Activated CD8-positive, alpha-beta memory T cell treated with anti-CD3 and anti-CD28 coated beads for 24 hours (primary cell): ENCODE measurements at regions not wholly inside any gene's neighbourhood (a gene's known extent, or its start where the extent isn't known, plus 50 kb on each side); places are given as distances from the start of the nearest gene placed in this dataset.
"Not testable (repeated sequence)": the region's sequence is repeated elsewhere in the genome, so short reads cannot be mapped to it uniquely, and the experiment has no call there.

ENCODE experiments used
- DNase-seq: peaks from one replicate; pipeline ENCODE4 v3.0.0-alpha.2; 2020

- DNase-seq = no peak
Observed at GRCh38 chr10:3879073-3879472, 94.1 kb upstream of the KLF6 start.

GRCh38 chr10:3877211-3878000 lies 92.4 kb upstream of the KLF6 start:
- DNase-seq = no peak

DNA sequence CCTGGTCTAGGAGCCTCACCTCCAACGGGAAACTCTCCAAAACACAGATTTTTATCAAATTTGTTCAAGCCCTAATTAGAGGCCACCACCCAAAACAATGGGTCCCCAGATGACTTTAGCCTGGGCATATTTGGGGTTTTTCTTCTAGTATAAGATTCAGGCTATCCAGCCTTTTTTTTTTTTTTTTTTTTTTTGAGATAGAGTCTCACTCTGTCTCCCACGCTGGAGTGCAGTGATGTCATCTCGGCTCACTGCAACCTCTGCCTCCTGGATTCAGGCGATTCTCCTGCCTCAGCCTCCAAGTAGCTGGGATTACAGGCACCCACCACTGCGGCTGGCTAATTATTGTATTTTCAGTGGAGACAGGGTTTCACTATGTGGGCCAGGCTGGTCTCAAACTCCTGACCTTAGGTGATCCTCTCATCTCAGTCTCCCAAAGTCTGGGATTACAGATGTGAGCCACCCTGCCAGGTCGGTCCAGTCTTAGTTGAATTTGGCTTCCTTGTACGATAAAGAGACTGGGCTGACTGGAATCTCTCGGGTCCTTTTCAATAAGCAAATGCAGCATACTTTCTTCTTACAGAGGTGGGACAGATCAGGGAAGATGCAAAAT lies 91.4 kb upstream of the KLF6 start:
- DNase-seq = no peak

DNA sequence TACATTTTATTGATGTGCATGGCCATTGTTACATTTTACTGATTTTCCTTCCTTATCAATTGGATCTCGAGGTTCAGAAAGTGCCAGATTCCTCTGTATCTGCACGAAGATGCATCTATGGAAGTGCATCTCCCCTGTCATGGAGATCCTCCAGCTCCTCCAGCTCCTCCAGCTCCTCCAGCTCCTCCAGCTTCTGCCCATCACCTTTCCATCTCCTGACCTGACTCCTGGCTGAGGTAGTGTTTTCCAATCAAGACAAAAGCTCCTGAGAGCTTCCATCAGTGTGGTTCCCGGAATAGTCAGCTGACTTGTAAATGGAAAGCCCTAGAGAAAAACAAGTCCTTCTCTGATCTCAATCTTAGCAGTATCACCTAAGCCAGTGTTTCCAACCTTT lies 90.8 kb upstream of the KLF6 start:
- DNase-seq = no peak

GRCh38 chr10:3874990-3875841 lies 90.2 kb upstream of the KLF6 start:
- no peak for DNase-seq

GRCh38 chr10:3874610-3874989 lies 89.6 kb upstream of the KLF6 start:
- not testable (repeated sequence) for DNase-seq

DNA sequence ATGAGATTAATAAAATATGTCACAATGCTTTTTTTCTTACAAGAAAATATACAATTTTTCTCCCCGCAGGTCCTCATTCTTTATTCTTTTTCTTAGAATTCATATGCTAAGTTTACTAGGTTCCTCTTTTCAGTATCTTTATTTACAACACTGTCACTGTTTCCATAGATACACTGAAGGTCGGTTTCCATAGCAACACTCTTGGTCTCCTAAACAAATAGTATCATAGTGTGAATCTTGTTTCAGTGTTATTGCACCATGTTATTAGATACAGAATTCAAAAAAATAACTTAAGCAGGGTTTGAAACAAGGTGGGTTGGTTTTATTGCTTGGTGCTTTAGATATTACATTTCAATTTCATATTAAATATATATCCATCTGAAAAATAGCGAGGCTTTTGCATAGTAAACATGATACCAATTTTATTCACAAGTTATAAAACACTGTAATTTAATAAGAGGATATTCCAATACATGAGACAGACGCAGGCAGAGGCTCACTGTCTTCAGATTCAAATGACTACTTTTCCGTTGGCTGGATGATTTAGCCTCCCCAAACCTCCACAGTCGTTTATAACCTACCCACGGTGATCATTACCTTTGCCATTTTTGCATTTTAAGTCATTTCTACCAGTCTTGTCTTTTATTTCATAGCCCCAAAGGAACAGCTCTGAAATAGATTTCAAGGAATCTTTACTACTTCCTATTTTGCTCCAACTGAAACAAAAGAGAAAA lies 88.9 kb upstream of the KLF6 start:
- no peak for DNase-seq

DNA sequence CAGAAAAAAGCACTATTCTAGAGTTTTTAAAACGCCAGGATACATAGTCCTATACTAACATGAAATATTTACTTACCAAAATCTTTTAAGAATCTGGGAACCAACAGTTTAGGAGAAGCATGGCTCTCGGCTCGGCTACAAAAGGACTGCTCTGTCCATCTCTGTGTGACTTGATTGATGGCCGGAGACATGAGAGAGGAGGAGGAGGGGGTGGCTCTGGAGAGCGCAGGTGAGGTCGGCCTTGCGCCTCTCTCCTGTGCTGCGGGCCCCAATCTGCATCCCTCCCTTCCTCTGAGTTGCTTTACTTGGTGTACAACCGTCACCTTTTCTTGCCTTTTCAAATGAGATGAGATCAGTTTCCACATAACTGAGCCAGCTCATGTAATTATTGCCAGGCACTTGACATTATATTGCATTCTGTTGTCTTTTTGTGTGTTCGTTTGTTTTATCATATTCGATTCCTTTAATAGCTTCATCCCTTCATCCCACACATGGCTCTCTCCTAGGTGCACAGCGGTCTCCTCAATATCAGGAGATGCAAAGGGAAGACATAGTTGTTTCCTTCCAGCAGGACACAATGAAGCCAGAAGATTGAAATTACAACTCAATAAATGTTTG lies 87.8 kb upstream of the KLF6 start:
- no peak for DNase-seq

DNA sequence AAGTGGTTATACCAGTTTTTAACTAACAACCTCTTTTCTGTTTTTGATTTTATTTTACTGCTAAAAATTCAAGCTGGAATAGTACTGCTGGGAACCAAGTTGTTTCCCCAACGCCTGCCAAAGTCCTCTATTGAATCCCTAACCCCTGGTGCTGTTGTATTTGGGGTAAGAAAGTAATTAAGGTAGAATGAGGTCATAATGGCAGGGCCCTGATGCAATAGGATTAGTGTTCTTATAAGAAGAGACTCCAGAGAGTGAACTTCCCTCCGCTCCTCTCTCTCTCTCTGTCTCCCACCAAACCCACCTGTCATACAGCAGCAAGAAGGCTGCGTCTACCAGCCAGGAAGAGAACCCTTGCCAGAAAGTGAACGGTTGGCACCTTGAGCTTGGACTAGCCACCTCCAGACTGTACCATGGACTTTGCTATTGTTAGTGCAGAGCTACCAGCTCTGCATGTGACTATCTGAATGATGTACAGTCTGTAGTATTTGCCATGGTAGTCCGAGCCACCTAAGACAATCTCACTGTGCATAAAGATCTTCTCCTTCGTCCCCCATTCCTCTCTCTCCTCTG lies 86.5 kb upstream of the KLF6 start:
- DNase-seq = no peak

DNA sequence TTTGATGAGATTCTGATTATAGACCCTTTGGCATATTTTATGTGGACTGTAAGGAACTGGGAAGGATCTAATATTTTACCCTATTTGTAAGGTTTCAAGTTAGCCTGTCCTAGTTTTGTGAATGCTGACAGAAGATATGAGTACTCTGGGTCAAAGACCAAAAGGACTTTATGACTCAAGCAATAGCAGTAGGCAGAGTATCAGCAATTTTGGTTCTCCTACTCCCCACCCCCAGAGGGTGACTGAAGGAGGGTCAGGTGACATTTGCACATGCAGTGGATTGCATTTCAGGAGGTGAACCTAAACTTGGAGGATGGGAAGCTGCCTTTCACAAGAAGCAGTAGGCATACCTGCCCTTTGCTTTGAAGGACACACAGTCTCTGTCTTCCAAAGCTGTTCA lies 84.0 kb upstream of the KLF6 start:
- no peak for DNase-seq

- DNase-seq = no peak
Observed at GRCh38 chr10:3868271-3868664, 83.3 kb upstream of the KLF6 start.

DNA sequence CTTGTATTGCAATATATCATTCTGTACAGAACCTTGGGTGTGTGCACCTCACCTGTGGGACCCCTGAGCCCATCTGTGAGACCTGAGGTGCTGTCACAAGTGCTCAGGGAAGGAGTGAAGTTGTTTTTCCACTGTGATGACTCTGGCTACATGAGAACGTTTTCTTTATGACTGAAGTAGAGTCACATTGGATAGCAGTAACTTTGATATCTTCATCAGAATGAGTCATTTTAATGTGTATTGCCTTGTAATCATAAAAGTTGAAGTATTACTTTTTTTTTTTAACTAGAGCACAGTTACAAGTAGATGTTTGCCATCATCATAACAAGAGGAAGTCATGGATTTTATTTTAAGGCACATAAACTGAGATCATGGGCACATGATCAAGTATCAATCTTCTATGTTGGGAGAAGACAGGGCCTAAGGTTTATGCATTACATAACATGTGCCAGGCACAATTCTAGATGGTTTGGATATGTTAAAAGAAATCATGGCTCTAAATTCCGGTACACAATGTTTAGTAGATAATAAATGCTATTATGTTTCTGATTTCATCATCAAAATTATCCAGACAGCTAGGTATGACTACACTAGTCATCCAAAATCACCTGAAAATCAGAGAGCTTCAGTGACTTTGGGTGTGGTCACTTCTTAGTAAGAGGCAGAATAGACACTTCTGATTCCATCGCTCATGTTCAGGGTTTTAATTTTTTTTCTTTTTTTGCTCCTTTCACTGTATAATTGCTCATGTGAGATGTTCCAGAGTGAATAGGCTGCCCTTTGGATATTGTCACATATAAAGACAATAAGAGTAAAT lies 82.7 kb upstream of the KLF6 start:
- no peak for DNase-seq

- DNase-seq = no peak
Observed at GRCh38 chr10:3866332-3866731, 81.3 kb upstream of the KLF6 start.

DNA sequence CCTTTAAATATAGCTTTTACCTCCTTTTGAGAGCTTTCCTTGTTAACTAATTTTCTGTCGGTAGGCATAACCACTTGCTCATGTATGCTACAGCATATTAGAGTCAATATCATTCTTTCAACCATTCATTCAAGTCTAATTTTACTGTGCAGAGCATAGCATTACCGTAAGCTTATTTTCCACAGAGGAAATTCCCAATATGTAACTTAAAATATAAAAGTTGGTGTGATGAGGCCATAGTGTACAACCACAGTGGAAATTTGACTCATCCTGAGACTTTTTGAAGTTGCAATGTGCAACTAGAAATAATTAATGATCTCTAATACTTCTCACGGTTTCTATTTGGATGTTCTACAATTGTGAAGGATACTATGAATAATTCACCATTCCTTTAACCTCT lies 80.6 kb upstream of the KLF6 start:
- no peak for DNase-seq

- DNase-seq = no peak
Observed at GRCh38 chr10:3861795-3862194, 76.8 kb upstream of the KLF6 start.

GRCh38 chr10:3858051-3858845 lies 73.2 kb upstream of the KLF6 start:
- no peak for DNase-seq

DNA sequence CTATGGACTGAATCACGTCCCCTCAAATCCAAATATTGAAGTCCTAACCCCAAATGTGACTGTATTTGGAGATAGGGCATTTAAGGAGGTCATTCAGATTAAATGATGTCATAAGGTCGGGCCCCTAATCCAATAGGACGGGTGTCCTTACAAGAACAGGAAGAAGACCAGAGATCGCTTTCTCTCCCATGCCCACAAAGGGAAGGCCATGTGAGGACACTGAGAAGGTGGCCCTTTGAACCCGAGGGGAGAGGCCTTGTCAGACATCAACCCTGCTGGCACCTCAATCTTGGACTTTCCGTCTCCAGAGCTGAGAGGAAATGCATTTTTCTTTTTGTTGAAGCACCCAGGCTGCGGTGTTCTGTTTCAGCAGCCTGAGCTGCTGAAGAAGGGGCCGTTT lies 72.3 kb upstream of the KLF6 start:
- DNase-seq = no peak

- no peak for DNase-seq
Observed at GRCh38 chr10:3856593-3856992, 71.6 kb upstream of the KLF6 start.

GRCh38 chr10:3853547-3854303 lies 68.7 kb upstream of the KLF6 start:
- DNase-seq = no peak

- DNase-seq = no peak
Observed at GRCh38 chr10:3853016-3853415, 68.0 kb upstream of the KLF6 start.
